ENCODE measurements at regions not wholly inside any gene's neighbourhood (a gene's known extent, or its start where the extent isn't known, plus 50 kb on each side); places are given as distances from the start of the nearest gene placed in this dataset.

- no peak for DNase-seq
- Mint-ChIP-seq H3K9me3 (no peaks in the 10 kb centered on the region), H3K4me1 (no peaks in the 10 kb centered on the region), H3K27ac (no peak overlapping the region), H3K4me3 (no peak overlapping the region), H3K36me3 (ENCODE audit: low read depth) (no peaks in the 10 kb centered on the region), H3K27me3 (no peaks in the 10 kb centered on the region)
- intact Hi-C loops (cut with micrococcal nuclease) = no loop called here
These were observed 654.6 kb downstream of the RAPGEF2 start for GRCh38 chr4:159757499-159757898.

GRCh38 chr4:159758061-159758460 is 655.2 kb downstream of the RAPGEF2 start:
- H3K4me1 Mint-ChIP-seq = no peaks in the 10 kb centered on the region
- DNase-seq = no peak
- H3K27ac Mint-ChIP-seq = no peak overlapping the region
- intact Hi-C loops (cut with micrococcal nuclease) = no loop called here
- no peak overlapping the region for H3K4me3 Mint-ChIP-seq
- H3K36me3 Mint-ChIP-seq (ENCODE audit: low read depth) = no peaks in the 10 kb centered on the region
- no peaks in the 10 kb centered on the region for H3K9me3 Mint-ChIP-seq
- H3K27me3 Mint-ChIP-seq = no peaks in the 10 kb centered on the region

GRCh38 chr4:159762672-159763071 is 659.8 kb downstream of the RAPGEF2 start:
- no peak for DNase-seq
- Mint-ChIP-seq H3K4me1 (no peaks in the 10 kb centered on the region), H3K4me3 (no peak overlapping the region), H3K36me3 (ENCODE audit: low read depth) (no peaks in the 10 kb centered on the region), H3K27ac (no peak overlapping the region), H3K9me3 (no peaks in the 10 kb centered on the region), H3K27me3 (no peaks in the 10 kb centered on the region)
- intact Hi-C loops (cut with micrococcal nuclease) = no loop called here

- peak; percentile 55 for DNase-seq
- H3K4me3 Mint-ChIP-seq = no peak overlapping the region
- H3K27ac Mint-ChIP-seq = no peak overlapping the region
- H3K36me3 Mint-ChIP-seq (ENCODE audit: low read depth) = no peaks in the 10 kb centered on the region
- H3K27me3 Mint-ChIP-seq = no peaks in the 10 kb centered on the region
- no peaks in the 10 kb centered on the region for H3K9me3 Mint-ChIP-seq
- no peaks in the 10 kb centered on the region for H3K4me1 Mint-ChIP-seq
- intact Hi-C loops (cut with micrococcal nuclease) = no loop called here
These were observed 661.6 kb downstream of the RAPGEF2 start for GRCh38 chr4:159764343-159764952.

GRCh38 chr4:159765382-159765781 is 662.5 kb downstream of the RAPGEF2 start:
- Mint-ChIP-seq H3K27me3 (no peaks in the 10 kb centered on the region), H3K9me3 (no peaks in the 10 kb centered on the region), H3K4me3 (no peak overlapping the region), H3K4me1 (no peaks in the 10 kb centered on the region), H3K36me3 (ENCODE audit: low read depth) (no peaks in the 10 kb centered on the region), H3K27ac (no peak overlapping the region)
- no peak for DNase-seq
- intact Hi-C loops (cut with micrococcal nuclease) = no loop called here

GRCh38 chr4:159766241-159766640 is 663.4 kb downstream of the RAPGEF2 start:
- no peak overlapping the region for H3K27ac Mint-ChIP-seq
- H3K4me1 Mint-ChIP-seq = no peaks in the 10 kb centered on the region
- H3K27me3 Mint-ChIP-seq = no peaks in the 10 kb centered on the region
- intact Hi-C loops (cut with micrococcal nuclease) = no loop called here
- H3K4me3 Mint-ChIP-seq = no peak overlapping the region
- no peaks in the 10 kb centered on the region for H3K36me3 Mint-ChIP-seq (ENCODE audit: low read depth)
- no peak for DNase-seq
- H3K9me3 Mint-ChIP-seq = no peaks in the 10 kb centered on the region

- Mint-ChIP-seq H3K36me3 (ENCODE audit: low read depth) (no peaks in the 10 kb centered on the region), H3K27me3 (no peaks in the 10 kb centered on the region), H3K4me3 (no peak overlapping the region), H3K9me3 (no peaks in the 10 kb centered on the region), H3K4me1 (no peaks in the 10 kb centered on the region), H3K27ac (no peak overlapping the region)
- DNase-seq = no peak
- intact Hi-C loops (cut with micrococcal nuclease) = no loop called here
These were observed 664.5 kb downstream of the RAPGEF2 start for GRCh38 chr4:159767406-159767805.

- no peak for DNase-seq
- H3K4me1 Mint-ChIP-seq = no peaks in the 10 kb centered on the region
- no peaks in the 10 kb centered on the region for H3K36me3 Mint-ChIP-seq (ENCODE audit: low read depth)
- H3K4me3 Mint-ChIP-seq = no peak overlapping the region
- no peaks in the 10 kb centered on the region for H3K27me3 Mint-ChIP-seq
- intact Hi-C loops (cut with micrococcal nuclease) = no loop called here
- H3K9me3 Mint-ChIP-seq = no peaks in the 10 kb centered on the region
- H3K27ac Mint-ChIP-seq = no peak overlapping the region
These were observed 665.1 kb downstream of the RAPGEF2 start for GRCh38 chr4:159768016-159768415.

- Mint-ChIP-seq H3K9me3 (no peaks in the 10 kb centered on the region), H3K4me3 (no peak overlapping the region), H3K4me1 (no peaks in the 10 kb centered on the region), H3K27ac (no peak overlapping the region), H3K36me3 (ENCODE audit: low read depth) (no peaks in the 10 kb centered on the region), H3K27me3 (no peaks in the 10 kb centered on the region)
- DNase-seq = no peak
- intact Hi-C loops (cut with micrococcal nuclease) = no loop called here
These were observed 667.5 kb downstream of the RAPGEF2 start for GRCh38 chr4:159770401-159770800.

- no peaks in the 10 kb centered on the region for H3K9me3 Mint-ChIP-seq
- DNase-seq = no peak
- no peak overlapping the region for H3K27ac Mint-ChIP-seq
- no peaks in the 10 kb centered on the region for H3K27me3 Mint-ChIP-seq
- intact Hi-C loops (cut with micrococcal nuclease) = no loop called here
- no peaks in the 10 kb centered on the region for H3K36me3 Mint-ChIP-seq (ENCODE audit: low read depth)
- no peaks in the 10 kb centered on the region for H3K4me1 Mint-ChIP-seq
- no peak overlapping the region for H3K4me3 Mint-ChIP-seq
These were observed 668.1 kb downstream of the RAPGEF2 start for GRCh38 chr4:159770969-159771368.

- intact Hi-C loops (cut with micrococcal nuclease) = no loop called here
- Mint-ChIP-seq H3K36me3 (ENCODE audit: low read depth) (no peaks in the 10 kb centered on the region), H3K4me1 (no peaks in the 10 kb centered on the region), H3K27me3 (no peaks in the 10 kb centered on the region), H3K9me3 (no peaks in the 10 kb centered on the region), H3K4me3 (no peak overlapping the region), H3K27ac (no peak overlapping the region)
- DNase-seq = no peak
These were observed 674.1 kb downstream of the RAPGEF2 start for GRCh38 chr4:159776961-159777360.

GRCh38 chr4:159777689-159778088 is 674.8 kb downstream of the RAPGEF2 start:
- Mint-ChIP-seq H3K4me3 (no peak overlapping the region), H3K4me1 (no peaks in the 10 kb centered on the region), H3K36me3 (ENCODE audit: low read depth) (no peaks in the 10 kb centered on the region), H3K9me3 (no peaks in the 10 kb centered on the region), H3K27ac (no peak overlapping the region), H3K27me3 (no peaks in the 10 kb centered on the region)
- no peak for DNase-seq
- intact Hi-C loops (cut with micrococcal nuclease) = no loop called here

GRCh38 chr4:159778298-159778697 is 675.4 kb downstream of the RAPGEF2 start:
- DNase-seq = no peak
- Mint-ChIP-seq H3K4me3 (no peak overlapping the region), H3K27me3 (no peaks in the 10 kb centered on the region), H3K4me1 (no peaks in the 10 kb centered on the region), H3K9me3 (no peaks in the 10 kb centered on the region), H3K36me3 (ENCODE audit: low read depth) (no peaks in the 10 kb centered on the region), H3K27ac (no peak overlapping the region)
- intact Hi-C loops (cut with micrococcal nuclease) = no loop called here

- Mint-ChIP-seq H3K4me1 (no peaks in the 10 kb centered on the region), H3K36me3 (ENCODE audit: low read depth) (no peaks in the 10 kb centered on the region), H3K9me3 (no peaks in the 10 kb centered on the region), H3K27ac (no peak overlapping the region), H3K4me3 (no peak overlapping the region), H3K27me3 (no peaks in the 10 kb centered on the region)
- no peak for DNase-seq
- intact Hi-C loops (cut with micrococcal nuclease) = no loop called here
These were observed 676.8 kb downstream of the RAPGEF2 start for GRCh38 chr4:159779716-159780115.

GRCh38 chr4:159780196-159780922 is 677.5 kb downstream of the RAPGEF2 start:
- Mint-ChIP-seq H3K36me3 (ENCODE audit: low read depth) (no peaks in the 10 kb centered on the region), H3K27ac (no peak overlapping the region), H3K4me1 (no peaks in the 10 kb centered on the region), H3K9me3 (no peaks in the 10 kb centered on the region), H3K4me3 (no peak overlapping the region), H3K27me3 (no peaks in the 10 kb centered on the region)
- no peak for DNase-seq
- intact Hi-C loops (cut with micrococcal nuclease) = no loop called here

All from activated CD4-positive, alpha-beta T cell treated with anti-CD3 and anti-CD28 coated beads, Interleukin-2, amount 10 ng/mL, durations not matched to agents 24 days and 14 days (primary cell).